HEK293 (cell line): ENCODE measurements at regions not wholly inside any gene's neighbourhood (a gene's known extent, or its start where the extent isn't known, plus 50 kb on each side); places are given as distances from the start of the nearest gene placed in this dataset.

ENCODE experiments used
- ELK4 ChIP-seq: IDR thresholded peaks from 2 replicates; pipeline ENCODE4 v1.6.1; 2011; ENCODE audit warnings: mild to moderate bottlenecking, low read depth, low read length, borderline replicate concordance
- GFI1B ChIP-seq: fragments of 450-650 bp; formaldehyde crosslinking; IDR thresholded peaks from 2 replicates; pipeline ENCODE4 v1.5.1; 2016; ENCODE audit warnings: missing biosample characterization, missing genetic modification characterization
- IKZF3 ChIP-seq: fragments of 450-650 bp; IDR thresholded peaks from 2 replicates; pipeline ENCODE4 v1.5.0; 2018; ENCODE audit warnings: missing biosample characterization, mild to moderate bottlenecking, missing genetic modification characterization, moderate library complexity
- KLF16 ChIP-seq: fragments of 450-650 bp; formaldehyde crosslinking; IDR thresholded peaks from 2 replicates; pipeline ENCODE4 v1.5.1; 2017; ENCODE audit warnings: missing biosample characterization, missing genetic modification characterization
- MZF1 ChIP-seq: fragments of 450-650 bp; formaldehyde crosslinking; IDR thresholded peaks from 2 replicates; pipeline ENCODE4 v1.5.1; 2017; ENCODE audit warnings: missing biosample characterization, missing genetic modification characterization, borderline replicate concordance
- SETDB1 ChIP-seq: IDR thresholded peaks from one replicate; pipeline ENCODE4 v1.6.1; 2017; ENCODE audit warnings: mild to moderate bottlenecking, low read length, moderate library complexity, mixed read lengths; ENCODE audit not compliant: insufficient read length
- SP2 ChIP-seq: fragments of 450-650 bp; formaldehyde crosslinking; IDR thresholded peaks from 2 replicates; pipeline ENCODE4 v1.5.1; 2016; ENCODE audit warnings: missing biosample characterization, missing genetic modification characterization
- YY1 ChIP-seq: fragments of 450-650 bp; formaldehyde crosslinking; IDR thresholded peaks from 2 replicates; pipeline ENCODE4 v1.5.1; 2018; ENCODE audit warnings: missing biosample characterization, missing genetic modification characterization
- YY2 ChIP-seq: fragments of 450-650 bp; formaldehyde crosslinking; IDR thresholded peaks from 2 replicates; pipeline ENCODE4 v1.5.1; 2016; ENCODE audit warnings: missing biosample characterization, missing genetic modification characterization
- ZBTB21 ChIP-seq: fragments of 450-650 bp; formaldehyde crosslinking; IDR thresholded peaks from 2 replicates; pipeline ENCODE4 v1.5.1; 2017; ENCODE audit warnings: missing biosample characterization, missing genetic modification characterization
- ZBTB7A ChIP-seq: fragments of 450-650 bp; formaldehyde crosslinking; IDR thresholded peaks from 2 replicates; pipeline ENCODE4 v1.5.1; 2016; ENCODE audit warnings: low read depth, missing biosample characterization, missing genetic modification characterization
- ZNF121 ChIP-seq: fragments of 450-650 bp; formaldehyde crosslinking; IDR thresholded peaks from 2 replicates; pipeline ENCODE4 v1.5.1; 2016; ENCODE audit warnings: missing biosample characterization, missing genetic modification characterization
- ZNF133 ChIP-seq: fragments of 450-650 bp; formaldehyde crosslinking; IDR thresholded peaks from 2 replicates; pipeline ENCODE4 v1.5.1; 2016; ENCODE audit warnings: missing biosample characterization, missing genetic modification characterization
- ZNF138 ChIP-seq: fragments of 450-650 bp; formaldehyde crosslinking; IDR thresholded peaks from 2 replicates; pipeline ENCODE4 v1.5.1; 2016; ENCODE audit warnings: missing biosample characterization, missing genetic modification characterization, borderline replicate concordance
- ZNF146 ChIP-seq: fragments of 450-650 bp; formaldehyde crosslinking; IDR thresholded peaks from 2 replicates; pipeline ENCODE4 v1.5.1; 2016; ENCODE audit warnings: missing biosample characterization, missing genetic modification characterization
- ZNF37A ChIP-seq: fragments of 450-650 bp; IDR thresholded peaks from 2 replicates; pipeline ENCODE4 v1.5.1; 2018; ENCODE audit warnings: missing biosample characterization, missing genetic modification characterization
- ZNF391 ChIP-seq: fragments of 450-650 bp; formaldehyde crosslinking; IDR thresholded peaks from 2 replicates; pipeline ENCODE4 v1.5.1; 2016; ENCODE audit warnings: low read depth, missing biosample characterization, missing genetic modification characterization, borderline replicate concordance
- ZNF449 ChIP-seq: fragments of 450-650 bp; formaldehyde crosslinking; IDR thresholded peaks from 2 replicates; pipeline ENCODE4 v1.5.1; 2017; ENCODE audit warnings: missing biosample characterization, mild to moderate bottlenecking, missing genetic modification characterization, moderate library complexity
- ZNF514 ChIP-seq: fragments of 450-650 bp; formaldehyde crosslinking; IDR thresholded peaks from 2 replicates; pipeline ENCODE4 v1.5.1; 2016; ENCODE audit warnings: missing biosample characterization, missing genetic modification characterization
- ZNF623 ChIP-seq: fragments of 450-650 bp; formaldehyde crosslinking; IDR thresholded peaks from 2 replicates; pipeline ENCODE4 v1.5.1; 2016; ENCODE audit warnings: missing biosample characterization, missing genetic modification characterization
- ZNF658 ChIP-seq: fragments of 450-650 bp; formaldehyde crosslinking; IDR thresholded peaks from 2 replicates; pipeline ENCODE4; 2016; ENCODE audit warnings: missing biosample characterization, missing genetic modification characterization
- ZNF747 ChIP-seq: fragments of 450-650 bp; formaldehyde crosslinking; IDR thresholded peaks from 2 replicates; pipeline ENCODE4 v1.5.1; 2016; ENCODE audit warnings: missing biosample characterization, missing genetic modification characterization
- TF ChIP-seq, protein P1 (sequence below): fragments of 450-650 bp; formaldehyde crosslinking; optimal IDR thresholded peaks from 2 replicates; pipeline ENCODE3; 2016; ENCODE audit warnings: missing biosample characterization, mild to moderate bottlenecking, missing genetic modification characterization
- TF ChIP-seq, protein P2 (sequence below): fragments of 450-650 bp; formaldehyde crosslinking; IDR thresholded peaks from 2 replicates; pipeline ENCODE4 v1.5.1; 2016; ENCODE audit warnings: missing biosample characterization, missing genetic modification characterization
- TF ChIP-seq, protein P3 (sequence below): fragments of 450-650 bp; formaldehyde crosslinking; conservative IDR thresholded peaks from 2 replicates; pipeline ENCODE4 v1.5.1; 2016; ENCODE audit warnings: low read depth, missing biosample characterization, missing genetic modification characterization
- TF ChIP-seq, protein P4 (sequence below): fragments of 450-650 bp; formaldehyde crosslinking; IDR thresholded peaks from 2 replicates; pipeline ENCODE4 v1.5.1; 2016; ENCODE audit warnings: missing biosample characterization, missing genetic modification characterization, borderline replicate concordance
- TF ChIP-seq, protein P5 (sequence below): fragments of 450-650 bp; formaldehyde crosslinking; IDR thresholded peaks from 2 replicates; pipeline ENCODE4; 2016; ENCODE audit warnings: missing biosample characterization, missing genetic modification characterization

DNA sequence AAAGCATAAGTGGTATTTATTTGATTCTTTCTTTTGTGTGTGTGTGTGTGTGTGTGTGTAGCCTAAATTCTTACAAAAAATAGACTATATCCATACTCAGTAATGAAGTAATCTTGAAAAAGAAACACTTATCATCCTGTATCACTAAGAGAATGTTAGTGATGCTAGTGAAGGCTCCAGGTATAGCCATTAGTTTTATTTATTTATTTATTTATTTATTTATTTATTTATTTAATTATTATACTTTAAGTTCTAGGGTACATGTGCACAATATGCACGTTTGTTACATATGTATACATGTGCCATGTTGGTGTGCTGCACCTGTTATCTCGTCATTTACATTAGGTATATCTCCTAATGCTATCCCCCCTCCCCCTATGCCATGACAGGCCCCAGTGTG lies 436.0 kb downstream of the HTR7 start (continued):
- TF ChIP-seq, protein P1, sequence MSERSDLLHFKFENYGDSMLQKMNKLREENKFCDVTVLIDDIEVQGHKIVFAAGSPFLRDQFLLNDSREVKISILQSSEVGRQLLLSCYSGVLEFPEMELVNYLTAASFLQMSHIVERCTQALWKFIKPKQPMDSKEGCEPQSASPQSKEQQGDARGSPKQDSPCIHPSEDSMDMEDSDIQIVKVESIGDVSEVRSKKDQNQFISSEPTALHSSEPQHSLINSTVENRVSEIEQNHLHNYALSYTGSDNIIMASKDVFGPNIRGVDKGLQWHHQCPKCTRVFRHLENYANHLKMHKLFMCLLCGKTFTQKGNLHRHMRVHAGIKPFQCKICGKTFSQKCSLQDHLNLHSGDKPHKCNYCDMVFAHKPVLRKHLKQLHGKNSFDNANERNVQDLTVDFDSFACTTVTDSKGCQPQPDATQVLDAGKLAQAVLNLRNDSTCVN (tag by site-specific recombination): no peak
- TF ChIP-seq ZNF623 (tag by site-specific recombination) (peak; percentile 73), KLF16 (tag by site-specific recombination) (no peak), ZBTB21 (no peak), ZBTB7A (tag by site-specific recombination) (no peak), ZNF146 (tag by site-specific recombination) (no peak), GFI1B (tag by site-specific recombination) (no peak), ZNF747 (tag by site-specific recombination) (no peak), ZNF514 (no peak), YY1 (no peak), ZNF133 (tag by site-specific recombination) (no peak), MZF1 (no peak), ZNF121 (no peak), ZNF37A (no peak), ZNF391 (no peak), SETDB1 (no peak), ZNF138 (tag by site-specific recombination) (0 out of 2 replicates have a peak, but pooled peaks have one; percentile 76), IKZF3 (no peak), YY2 (tag by site-specific recombination) (no peak), SP2 (tag by site-specific recombination) (no peak), ZNF658 (no peak), ELK4 (no peak), ZNF449 (tag by site-specific recombination) (no peak)
- TF ChIP-seq, protein P2, sequence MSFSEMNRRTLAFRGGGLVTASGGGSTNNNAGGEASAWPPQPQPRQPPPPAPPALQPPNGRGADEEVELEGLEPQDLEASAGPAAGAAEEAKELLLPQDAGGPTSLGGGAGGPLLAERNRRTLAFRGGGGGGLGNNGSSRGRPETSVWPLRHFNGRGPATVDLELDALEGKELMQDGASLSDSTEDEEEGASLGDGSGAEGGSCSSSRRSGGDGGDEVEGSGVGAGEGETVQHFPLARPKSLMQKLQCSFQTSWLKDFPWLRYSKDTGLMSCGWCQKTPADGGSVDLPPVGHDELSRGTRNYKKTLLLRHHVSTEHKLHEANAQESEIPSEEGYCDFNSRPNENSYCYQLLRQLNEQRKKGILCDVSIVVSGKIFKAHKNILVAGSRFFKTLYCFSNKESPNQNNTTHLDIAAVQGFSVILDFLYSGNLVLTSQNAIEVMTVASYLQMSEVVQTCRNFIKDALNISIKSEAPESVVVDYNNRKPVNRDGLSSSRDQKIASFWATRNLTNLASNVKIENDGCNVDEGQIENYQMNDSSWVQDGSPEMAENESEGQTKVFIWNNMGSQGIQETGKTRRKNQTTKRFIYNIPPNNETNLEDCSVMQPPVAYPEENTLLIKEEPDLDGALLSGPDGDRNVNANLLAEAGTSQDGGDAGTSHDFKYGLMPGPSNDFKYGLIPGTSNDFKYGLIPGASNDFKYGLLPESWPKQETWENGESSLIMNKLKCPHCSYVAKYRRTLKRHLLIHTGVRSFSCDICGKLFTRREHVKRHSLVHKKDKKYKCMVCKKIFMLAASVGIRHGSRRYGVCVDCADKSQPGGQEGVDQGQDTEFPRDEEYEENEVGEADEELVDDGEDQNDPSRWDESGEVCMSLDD (tag by site-specific recombination): no peak
- TF ChIP-seq, protein P3, sequence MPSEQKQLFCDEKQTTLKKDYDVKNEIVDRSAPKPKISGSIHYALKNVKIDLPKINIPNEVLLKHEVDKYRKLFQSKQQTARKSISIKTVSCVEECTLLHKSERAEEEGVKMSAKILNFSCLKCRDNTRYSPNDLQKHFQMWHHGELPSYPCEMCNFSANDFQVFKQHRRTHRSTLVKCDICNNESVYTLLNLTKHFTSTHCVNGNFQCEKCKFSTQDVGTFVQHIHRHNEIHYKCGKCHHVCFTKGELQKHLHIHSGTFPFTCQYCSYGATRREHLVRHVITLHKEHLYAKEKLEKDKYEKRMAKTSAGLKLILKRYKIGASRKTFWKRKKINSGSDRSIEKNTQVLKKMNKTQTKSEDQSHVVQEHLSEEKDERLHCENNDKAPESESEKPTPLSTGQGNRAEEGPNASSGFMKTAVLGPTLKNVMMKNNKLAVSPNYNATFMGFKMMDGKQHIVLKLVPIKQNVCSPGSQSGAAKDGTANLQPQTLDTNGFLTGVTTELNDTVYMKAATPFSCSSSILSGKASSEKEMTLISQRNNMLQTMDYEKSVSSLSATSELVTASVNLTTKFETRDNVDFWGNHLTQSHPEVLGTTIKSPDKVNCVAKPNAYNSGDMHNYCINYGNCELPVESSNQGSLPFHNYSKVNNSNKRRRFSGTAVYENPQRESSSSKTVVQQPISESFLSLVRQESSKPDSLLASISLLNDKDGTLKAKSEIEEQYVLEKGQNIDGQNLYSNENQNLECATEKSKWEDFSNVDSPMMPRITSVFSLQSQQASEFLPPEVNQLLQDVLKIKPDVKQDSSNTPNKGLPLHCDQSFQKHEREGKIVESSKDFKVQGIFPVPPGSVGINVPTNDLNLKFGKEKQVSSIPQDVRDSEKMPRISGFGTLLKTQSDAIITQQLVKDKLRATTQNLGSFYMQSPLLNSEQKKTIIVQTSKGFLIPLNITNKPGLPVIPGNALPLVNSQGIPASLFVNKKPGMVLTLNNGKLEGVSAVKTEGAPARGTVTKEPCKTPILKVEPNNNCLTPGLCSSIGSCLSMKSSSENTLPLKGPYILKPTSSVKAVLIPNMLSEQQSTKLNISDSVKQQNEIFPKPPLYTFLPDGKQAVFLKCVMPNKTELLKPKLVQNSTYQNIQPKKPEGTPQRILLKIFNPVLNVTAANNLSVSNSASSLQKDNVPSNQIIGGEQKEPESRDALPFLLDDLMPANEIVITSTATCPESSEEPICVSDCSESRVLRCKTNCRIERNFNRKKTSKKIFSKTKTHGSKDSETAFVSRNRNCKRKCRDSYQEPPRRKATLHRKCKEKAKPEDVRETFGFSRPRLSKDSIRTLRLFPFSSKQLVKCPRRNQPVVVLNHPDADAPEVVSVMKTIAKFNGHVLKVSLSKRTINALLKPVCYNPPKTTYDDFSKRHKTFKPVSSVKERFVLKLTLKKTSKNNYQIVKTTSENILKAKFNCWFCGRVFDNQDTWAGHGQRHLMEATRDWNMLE (tag by site-specific recombination): peak; percentile 83
- TF ChIP-seq, protein P4, sequence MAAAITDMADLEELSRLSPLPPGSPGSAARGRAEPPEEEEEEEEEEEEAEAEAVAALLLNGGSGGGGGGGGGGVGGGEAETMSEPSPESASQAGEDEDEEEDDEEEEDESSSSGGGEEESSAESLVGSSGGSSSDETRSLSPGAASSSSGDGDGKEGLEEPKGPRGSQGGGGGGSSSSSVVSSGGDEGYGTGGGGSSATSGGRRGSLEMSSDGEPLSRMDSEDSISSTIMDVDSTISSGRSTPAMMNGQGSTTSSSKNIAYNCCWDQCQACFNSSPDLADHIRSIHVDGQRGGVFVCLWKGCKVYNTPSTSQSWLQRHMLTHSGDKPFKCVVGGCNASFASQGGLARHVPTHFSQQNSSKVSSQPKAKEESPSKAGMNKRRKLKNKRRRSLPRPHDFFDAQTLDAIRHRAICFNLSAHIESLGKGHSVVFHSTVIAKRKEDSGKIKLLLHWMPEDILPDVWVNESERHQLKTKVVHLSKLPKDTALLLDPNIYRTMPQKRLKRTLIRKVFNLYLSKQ: no peak
- TF ChIP-seq, protein P5, sequence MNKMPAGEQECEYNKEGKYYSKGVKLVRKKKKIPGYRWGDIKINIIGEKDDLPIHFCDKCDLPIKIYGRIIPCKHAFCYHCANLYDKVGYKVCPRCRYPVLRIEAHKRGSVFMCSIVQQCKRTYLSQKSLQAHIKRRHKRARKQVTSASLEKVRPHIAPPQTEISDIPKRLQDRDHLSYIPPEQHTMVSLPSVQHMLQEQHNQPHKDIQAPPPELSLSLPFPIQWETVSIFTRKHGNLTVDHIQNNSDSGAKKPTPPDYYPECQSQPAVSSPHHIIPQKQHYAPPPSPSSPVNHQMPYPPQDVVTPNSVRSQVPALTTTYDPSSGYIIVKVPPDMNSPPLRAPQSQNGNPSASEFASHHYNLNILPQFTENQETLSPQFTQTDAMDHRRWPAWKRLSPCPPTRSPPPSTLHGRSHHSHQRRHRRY (tag by site-specific recombination): no peak
